ENCODE measurements at regions not wholly inside any gene's neighbourhood (a gene's known extent, or its start where the extent isn't known, plus 50 kb on each side); places are given as distances from the start of the nearest gene placed in this dataset.

DNA sequence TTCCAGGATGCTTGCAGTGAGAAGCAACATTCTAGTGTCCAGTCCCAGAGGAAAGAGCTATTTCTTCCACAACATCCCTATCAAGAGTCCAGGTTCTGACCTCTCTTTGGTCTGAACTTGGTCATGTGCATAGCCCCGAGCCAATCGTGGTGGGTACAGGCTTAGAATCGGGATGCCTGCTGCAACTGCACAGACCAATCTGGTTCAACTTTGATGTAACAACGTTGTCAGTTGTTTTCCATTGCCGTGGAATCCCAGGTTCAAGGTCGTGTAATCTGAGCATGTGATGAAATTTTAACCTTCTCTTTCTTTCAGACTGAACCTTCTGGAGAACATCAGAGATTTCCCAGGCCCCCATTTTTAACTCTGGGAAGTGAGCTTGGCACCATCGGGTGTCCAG lies 130.5 kb downstream of the ANKRD60 start:
- TF ChIP-seq SIN3A (IDR thresholded peaks at IDR 0.05; ENCODE audit: borderline replicate concordance, insufficient read depth, low read length) (no peak), POLR2AphosphoS5 (IDR thresholded peaks at IDR 0.05; ENCODE audit: low read depth, low read length) (no peak), FOXP2 (optimal IDR thresholded peaks at IDR 0.05; ENCODE audit: borderline replicate concordance, extremely low read depth, extremely low read length, insufficient read depth) (no peak), TAF1 (IDR thresholded peaks at IDR 0.05; ENCODE audit: borderline replicate concordance, insufficient read depth, low read length) (no peak)
- TF ChIP-seq, protein P1, sequence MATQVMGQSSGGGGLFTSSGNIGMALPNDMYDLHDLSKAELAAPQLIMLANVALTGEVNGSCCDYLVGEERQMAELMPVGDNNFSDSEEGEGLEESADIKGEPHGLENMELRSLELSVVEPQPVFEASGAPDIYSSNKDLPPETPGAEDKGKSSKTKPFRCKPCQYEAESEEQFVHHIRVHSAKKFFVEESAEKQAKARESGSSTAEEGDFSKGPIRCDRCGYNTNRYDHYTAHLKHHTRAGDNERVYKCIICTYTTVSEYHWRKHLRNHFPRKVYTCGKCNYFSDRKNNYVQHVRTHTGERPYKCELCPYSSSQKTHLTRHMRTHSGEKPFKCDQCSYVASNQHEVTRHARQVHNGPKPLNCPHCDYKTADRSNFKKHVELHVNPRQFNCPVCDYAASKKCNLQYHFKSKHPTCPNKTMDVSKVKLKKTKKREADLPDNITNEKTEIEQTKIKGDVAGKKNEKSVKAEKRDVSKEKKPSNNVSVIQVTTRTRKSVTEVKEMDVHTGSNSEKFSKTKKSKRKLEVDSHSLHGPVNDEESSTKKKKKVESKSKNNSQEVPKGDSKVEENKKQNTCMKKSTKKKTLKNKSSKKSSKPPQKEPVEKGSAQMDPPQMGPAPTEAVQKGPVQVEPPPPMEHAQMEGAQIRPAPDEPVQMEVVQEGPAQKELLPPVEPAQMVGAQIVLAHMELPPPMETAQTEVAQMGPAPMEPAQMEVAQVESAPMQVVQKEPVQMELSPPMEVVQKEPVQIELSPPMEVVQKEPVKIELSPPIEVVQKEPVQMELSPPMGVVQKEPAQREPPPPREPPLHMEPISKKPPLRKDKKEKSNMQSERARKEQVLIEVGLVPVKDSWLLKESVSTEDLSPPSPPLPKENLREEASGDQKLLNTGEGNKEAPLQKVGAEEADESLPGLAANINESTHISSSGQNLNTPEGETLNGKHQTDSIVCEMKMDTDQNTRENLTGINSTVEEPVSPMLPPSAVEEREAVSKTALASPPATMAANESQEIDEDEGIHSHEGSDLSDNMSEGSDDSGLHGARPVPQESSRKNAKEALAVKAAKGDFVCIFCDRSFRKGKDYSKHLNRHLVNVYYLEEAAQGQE (IDR thresholded peaks at IDR 0.05; ENCODE audit: insufficient read depth in 1 of 2, low read depth in 2 of 2, low read length in 2 of 2) = no peak

DNA sequence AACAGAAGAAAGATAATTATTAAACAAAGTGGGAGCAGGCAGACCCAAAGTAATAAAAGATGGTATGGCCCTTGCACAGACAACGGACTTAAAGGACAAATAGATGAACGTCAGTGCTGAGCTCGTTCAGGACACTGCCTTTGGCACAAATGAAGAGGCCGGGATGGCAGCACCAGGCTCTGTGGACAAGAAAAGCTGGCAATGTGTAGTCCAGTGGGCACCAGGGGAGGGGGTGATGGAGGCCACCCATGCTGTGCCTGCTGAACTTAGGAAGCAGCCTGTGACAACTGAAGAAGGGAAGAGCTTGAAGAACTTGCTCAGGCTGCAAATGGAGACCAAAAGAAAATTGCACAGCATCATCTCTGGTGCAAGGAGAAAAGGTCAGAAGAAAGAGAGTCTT lies 131.0 kb downstream of the ANKRD60 start:
- TF ChIP-seq, protein P1 (IDR thresholded peaks at IDR 0.05; ENCODE audit: insufficient read depth in 1 of 2, low read depth in 2 of 2, low read length in 2 of 2) = no peak
- TF ChIP-seq POLR2AphosphoS5 (IDR thresholded peaks at IDR 0.05; ENCODE audit: low read depth, low read length) (no peak), TAF1 (IDR thresholded peaks at IDR 0.05; ENCODE audit: borderline replicate concordance, insufficient read depth, low read length) (no peak), FOXP2 (optimal IDR thresholded peaks at IDR 0.05; ENCODE audit: borderline replicate concordance, extremely low read depth, extremely low read length, insufficient read depth) (no peak), SIN3A (IDR thresholded peaks at IDR 0.05; ENCODE audit: borderline replicate concordance, insufficient read depth, low read length) (no peak)

DNA sequence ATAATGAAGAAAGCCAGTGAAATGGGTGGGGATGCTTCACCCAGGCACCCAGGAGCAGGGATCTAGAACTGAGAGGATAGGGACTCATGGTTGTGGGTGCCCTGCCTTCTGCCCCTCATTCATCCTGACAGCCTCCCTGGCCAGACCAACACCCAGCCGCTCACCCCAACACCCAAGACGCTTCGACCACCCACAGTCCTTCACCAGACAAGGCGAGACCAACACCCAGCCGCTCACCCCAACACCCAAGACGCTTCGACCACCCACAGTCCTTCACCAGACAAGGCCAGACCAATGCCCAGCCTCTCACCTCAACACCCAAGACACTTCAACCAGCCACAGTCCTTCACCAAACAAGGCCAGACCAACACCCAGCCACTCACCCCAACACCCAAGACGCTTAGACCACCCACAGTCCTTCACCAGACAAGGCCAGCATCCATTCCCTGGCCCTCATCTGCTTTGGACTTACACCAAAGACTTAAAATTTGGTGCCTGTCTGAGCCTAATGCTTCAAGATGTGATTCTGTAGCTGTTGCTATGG lies 131.5 kb downstream of the ANKRD60 start:
- TF ChIP-seq, protein P1 (IDR thresholded peaks at IDR 0.05; ENCODE audit: insufficient read depth in 1 of 2, low read depth in 2 of 2, low read length in 2 of 2) = no peak
- no peak for TF ChIP-seq POLR2AphosphoS5 (IDR thresholded peaks at IDR 0.05; ENCODE audit: low read depth, low read length)
- TF ChIP-seq SIN3A (IDR thresholded peaks at IDR 0.05; ENCODE audit: borderline replicate concordance, insufficient read depth, low read length) = no peak
- no peak for TF ChIP-seq FOXP2 (optimal IDR thresholded peaks at IDR 0.05; ENCODE audit: borderline replicate concordance, extremely low read depth, extremely low read length, insufficient read depth)
- no peak for TF ChIP-seq TAF1 (IDR thresholded peaks at IDR 0.05; ENCODE audit: borderline replicate concordance, insufficient read depth, low read length)

DNA sequence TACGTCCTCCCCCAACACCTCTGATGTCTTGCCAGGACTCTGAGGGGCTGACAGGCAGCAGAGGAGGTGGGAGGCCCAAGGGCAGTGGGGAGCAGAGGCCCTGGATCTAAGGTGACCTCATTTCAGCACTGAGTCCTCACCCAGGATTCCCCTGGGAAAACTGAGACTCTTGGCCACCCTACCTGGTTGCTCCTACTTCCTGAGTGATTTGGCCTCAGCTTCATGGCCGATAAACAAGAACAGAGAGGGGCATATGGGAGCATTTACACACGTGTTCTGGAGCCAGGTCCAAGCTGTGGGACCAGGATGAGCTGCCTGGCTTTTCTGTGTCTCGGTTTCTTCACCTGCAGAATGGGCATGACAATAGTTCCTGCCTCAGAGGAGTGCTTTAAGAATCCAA lies 133.8 kb downstream of the ANKRD60 start:
- TF ChIP-seq FOXP2 (optimal IDR thresholded peaks at IDR 0.05; ENCODE audit: borderline replicate concordance, extremely low read depth, extremely low read length, insufficient read depth) (no peak), TAF1 (IDR thresholded peaks at IDR 0.05; ENCODE audit: borderline replicate concordance, insufficient read depth, low read length) (no peak), SIN3A (IDR thresholded peaks at IDR 0.05; ENCODE audit: borderline replicate concordance, insufficient read depth, low read length) (no peak), POLR2AphosphoS5 (IDR thresholded peaks at IDR 0.05; ENCODE audit: low read depth, low read length) (no peak)
- TF ChIP-seq, protein P1 (IDR thresholded peaks at IDR 0.05; ENCODE audit: insufficient read depth in 1 of 2, low read depth in 2 of 2, low read length in 2 of 2) = no peak

DNA sequence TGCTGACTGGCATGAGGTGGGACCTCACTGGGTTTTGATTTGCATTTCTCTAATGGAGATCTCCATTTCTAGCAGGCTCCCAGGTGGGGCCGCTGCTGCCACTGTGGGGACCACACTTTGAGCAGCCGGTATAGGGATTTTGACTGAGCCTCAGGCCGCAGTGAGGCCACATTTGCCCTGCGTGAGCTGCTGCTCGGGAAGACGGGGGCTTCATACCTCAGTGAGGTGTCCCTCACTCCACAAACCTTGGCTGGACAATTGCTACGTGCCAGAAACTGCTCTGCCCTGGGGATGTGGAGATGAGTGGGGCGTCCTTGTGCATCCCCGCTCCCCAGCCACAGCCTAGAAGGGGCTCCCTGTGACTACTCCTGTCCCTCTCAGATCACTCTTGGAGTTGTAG lies 134.3 kb downstream of the ANKRD60 start:
- TF ChIP-seq POLR2AphosphoS5 (IDR thresholded peaks at IDR 0.05; ENCODE audit: low read depth, low read length) (no peak), SIN3A (IDR thresholded peaks at IDR 0.05; ENCODE audit: borderline replicate concordance, insufficient read depth, low read length) (no peak), FOXP2 (optimal IDR thresholded peaks at IDR 0.05; ENCODE audit: borderline replicate concordance, extremely low read depth, extremely low read length, insufficient read depth) (no peak), TAF1 (IDR thresholded peaks at IDR 0.05; ENCODE audit: borderline replicate concordance, insufficient read depth, low read length) (no peak)
- TF ChIP-seq, protein P1 (IDR thresholded peaks at IDR 0.05; ENCODE audit: insufficient read depth in 1 of 2, low read depth in 2 of 2, low read length in 2 of 2) = no peak
